Tibial nerve (tissue), 4 donors: ENCODE measurements at regions not wholly inside any gene's neighbourhood (a gene's known extent, or its start where the extent isn't known, plus 50 kb on each side); places are given as distances from the start of the nearest gene placed in this dataset.

Source experiments
- DNase-seq, 2 donors: peaks; one replicate each; pipeline ENCODE4 v3.0.0-alpha.2; 2019; ENCODE audit warnings: low spot score in 2 of 2
- H3K27ac ChIP-seq, 4 donors: fragments of 200-600 bp; sonication (generic) in 3 of 4; one replicate each; pipeline ENCODE4 v1.5.1; 2017 to 2019; ENCODE audit warnings: mild to moderate bottlenecking in 1 of 4
- H3K27me3 ChIP-seq, 2 donors: fragments of 200-600 bp; sonication (generic) in 1 of 2; one replicate each; pipeline versions ENCODE4 v1.5.1 to v1.6.0; 2017 to 2019
- H3K36me3 ChIP-seq, 3 donors: fragments of 200-600 bp; sonication (generic); one replicate each; pipeline ENCODE4 v1.5.1; 2018 to 2019
- H3K4me1 ChIP-seq, 4 donors: fragments of 200-600 bp; sonication (generic) in 3 of 4; one replicate each; pipeline ENCODE4 v1.5.1; 2017 to 2019
- H3K4me3 ChIP-seq, 4 donors: fragments of 200-600 bp; sonication (generic) in 3 of 4; one replicate each; pipeline ENCODE4 v1.5.1; 2017 to 2019; ENCODE audit warnings: mild to moderate bottlenecking in 1 of 4, moderate library complexity in 1 of 4
- H3K9me3 ChIP-seq, 4 donors: fragments of 200-600 bp; sonication (generic) in 3 of 4; one replicate each; pipeline ENCODE4 v1.5.1; 2017 to 2019
- EP300 ChIP-seq, 2 donors: sonication (generic); formaldehyde crosslinking; IDR thresholded peaks; one replicate each; pipeline ENCODE4 v1.6.1; 2017; ENCODE audit warnings: antibody characterized with exemption in 2 of 2, mild to moderate bottlenecking in 1 of 2
- POLR2A ChIP-seq, 2 donors: fragments of 450-650 bp; IDR thresholded peaks; one replicate each; pipeline ENCODE4 v1.6.1; 2017; ENCODE audit warnings: antibody characterized with exemption in 2 of 2, mild to moderate bottlenecking in 2 of 2, moderate library complexity in 2 of 2
- WGBS, 2 donors: methylation state at CpG; one replicate each; pipeline ENCODE4 v1.1.5; 2018; 5-methylcytosine and 5-hydroxymethylcytosine counted together
- TF ChIP-seq, protein P1 (sequence below), 5 experiments: fragments of 200-600 bp in 3 of 5; fragments of 450-650 bp in 2 of 5; sonication (generic) in 3 of 5; IDR thresholded peaks; one replicate each; pipeline ENCODE4 v1.5.1; 2016 to 2019; ENCODE audit warnings: antibody characterized with exemption in 5 of 5, mild to moderate bottlenecking in 3 of 5, moderate library complexity in 2 of 5

DNA sequence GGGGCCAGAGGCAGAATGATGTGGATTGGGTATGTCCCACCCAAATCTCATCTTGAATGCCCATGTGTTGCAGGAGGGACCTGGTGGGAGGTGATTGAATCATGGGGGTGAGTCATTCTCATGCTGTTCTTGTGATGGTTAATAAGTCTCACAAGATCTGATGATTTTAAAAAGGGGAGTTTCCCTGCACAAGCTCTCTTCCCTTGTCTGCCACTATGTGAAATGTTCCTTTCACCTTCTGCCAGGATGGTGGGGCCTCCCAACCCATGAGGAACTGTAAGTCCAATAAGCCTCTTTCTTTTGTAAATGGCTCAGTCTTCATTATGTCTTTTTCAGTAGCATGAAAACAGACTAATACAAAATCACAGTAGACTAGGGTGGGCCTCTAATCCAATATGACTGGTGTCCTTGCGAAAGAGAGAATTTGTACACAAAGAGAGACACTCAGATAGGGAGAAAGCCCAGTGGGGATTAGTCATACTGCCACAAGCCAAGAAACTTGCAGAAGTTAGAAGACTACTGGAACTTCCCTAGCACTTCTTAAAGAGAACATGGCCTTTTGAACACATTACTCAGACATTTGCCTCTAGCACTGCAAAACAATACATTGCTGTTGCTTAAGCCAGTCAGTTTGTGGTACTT, 68.4 kb downstream of the ANXA1 start:
- TF ChIP-seq EP300 (IDR thresholded peaks at IDR 0.05), result no peak
- no peak for TF ChIP-seq POLR2A (IDR thresholded peaks at IDR 0.05)
- TF ChIP-seq, protein P1, sequence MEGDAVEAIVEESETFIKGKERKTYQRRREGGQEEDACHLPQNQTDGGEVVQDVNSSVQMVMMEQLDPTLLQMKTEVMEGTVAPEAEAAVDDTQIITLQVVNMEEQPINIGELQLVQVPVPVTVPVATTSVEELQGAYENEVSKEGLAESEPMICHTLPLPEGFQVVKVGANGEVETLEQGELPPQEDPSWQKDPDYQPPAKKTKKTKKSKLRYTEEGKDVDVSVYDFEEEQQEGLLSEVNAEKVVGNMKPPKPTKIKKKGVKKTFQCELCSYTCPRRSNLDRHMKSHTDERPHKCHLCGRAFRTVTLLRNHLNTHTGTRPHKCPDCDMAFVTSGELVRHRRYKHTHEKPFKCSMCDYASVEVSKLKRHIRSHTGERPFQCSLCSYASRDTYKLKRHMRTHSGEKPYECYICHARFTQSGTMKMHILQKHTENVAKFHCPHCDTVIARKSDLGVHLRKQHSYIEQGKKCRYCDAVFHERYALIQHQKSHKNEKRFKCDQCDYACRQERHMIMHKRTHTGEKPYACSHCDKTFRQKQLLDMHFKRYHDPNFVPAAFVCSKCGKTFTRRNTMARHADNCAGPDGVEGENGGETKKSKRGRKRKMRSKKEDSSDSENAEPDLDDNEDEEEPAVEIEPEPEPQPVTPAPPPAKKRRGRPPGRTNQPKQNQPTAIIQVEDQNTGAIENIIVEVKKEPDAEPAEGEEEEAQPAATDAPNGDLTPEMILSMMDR (IDR thresholded peaks at IDR 0.05), result no peak
- Histone ChIP-seq H3K36me3 (no peaks in the 10 kb centered on the region), H3K9me3 (no peaks in the 10 kb centered on the region), H3K27ac (no peak overlapping the region), H3K27me3 (no peaks in the 10 kb centered on the region), H3K4me3 (no peak overlapping the region), H3K4me1 (peaks cover 0 to 3% (median 0%) of the 10 kb centered on the region in 4 donors)
- no peak for DNase-seq
- 41 to 64% methylated on average over 1 of the region's 1 CpG for WGBS, 2 donors

DNA sequence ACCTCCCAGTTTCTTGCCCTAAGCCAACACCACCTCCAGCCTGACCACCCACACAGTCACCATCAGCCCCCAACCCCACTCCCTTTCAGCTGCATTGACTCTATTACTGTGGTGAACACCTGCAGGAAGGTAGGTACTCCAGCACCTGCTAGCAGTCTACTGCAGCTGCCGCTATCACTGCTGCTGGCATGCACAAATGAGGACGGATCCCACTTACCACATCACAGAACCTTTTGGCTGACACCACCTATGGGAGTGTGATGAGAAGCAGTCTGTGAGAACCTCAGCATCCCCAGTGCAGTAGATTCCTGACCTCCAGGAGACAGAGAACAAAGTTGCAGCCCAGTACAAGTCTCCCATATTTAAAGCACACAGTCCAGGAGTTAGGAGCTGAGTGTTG, 71.9 kb downstream of the ANXA1 start:
- TF ChIP-seq EP300 (IDR thresholded peaks at IDR 0.05) (no peak), POLR2A (IDR thresholded peaks at IDR 0.05) (no peak)
- TF ChIP-seq, protein P1 (IDR thresholded peaks at IDR 0.05), result no peak
- 80 to 100% methylated on average over 2 of the region's 2 CpGs for WGBS, 2 donors
- H3K27ac ChIP-seq, result no peak overlapping the region
- no peak overlapping the region for H3K4me3 ChIP-seq
- no peaks in the 10 kb centered on the region for H3K27me3 ChIP-seq
- peaks cover 0 to 3% (median 0%) of the 10 kb centered on the region in 4 donors for H3K4me1 ChIP-seq
- H3K36me3 ChIP-seq, result no peaks in the 10 kb centered on the region
- no peak for DNase-seq
- H3K9me3 ChIP-seq, result no peaks in the 10 kb centered on the region

DNA sequence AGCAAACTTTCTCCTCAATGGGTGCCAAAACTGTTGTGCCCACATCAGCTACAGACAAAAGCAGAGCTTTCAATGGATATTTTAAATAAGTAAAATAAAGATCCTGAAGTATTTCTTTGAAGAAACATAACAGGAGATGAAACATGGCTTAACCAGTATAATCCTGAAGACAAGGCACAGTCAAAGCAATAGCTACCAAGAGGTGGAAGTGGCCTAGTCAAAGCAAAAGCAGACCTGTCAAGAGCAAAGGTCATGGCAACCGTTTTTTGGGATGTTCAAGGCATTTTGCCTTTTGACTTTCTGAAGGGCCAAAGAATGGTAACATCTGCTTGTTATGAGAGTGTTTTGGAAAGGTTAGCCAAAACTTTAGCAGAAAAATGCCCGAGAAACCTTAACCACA, 77.9 kb downstream of the ANXA1 start:
- Histone ChIP-seq H3K4me3 (no peak overlapping the region), H3K4me1 (no peaks in the 10 kb centered on the region), H3K9me3 (no peaks in the 10 kb centered on the region), H3K27ac (no peak overlapping the region), H3K27me3 (no peaks in the 10 kb centered on the region), H3K36me3 (no peaks in the 10 kb centered on the region)
- DNase-seq, result no peak
- no peak for TF ChIP-seq EP300 (IDR thresholded peaks at IDR 0.05)
- TF ChIP-seq POLR2A (IDR thresholded peaks at IDR 0.05), result no peak
- TF ChIP-seq, protein P1 (IDR thresholded peaks at IDR 0.05), result no peak
- WGBS, 2 donors, result 60 to 65% methylated on average over 2 of the region's 2 CpGs

DNA sequence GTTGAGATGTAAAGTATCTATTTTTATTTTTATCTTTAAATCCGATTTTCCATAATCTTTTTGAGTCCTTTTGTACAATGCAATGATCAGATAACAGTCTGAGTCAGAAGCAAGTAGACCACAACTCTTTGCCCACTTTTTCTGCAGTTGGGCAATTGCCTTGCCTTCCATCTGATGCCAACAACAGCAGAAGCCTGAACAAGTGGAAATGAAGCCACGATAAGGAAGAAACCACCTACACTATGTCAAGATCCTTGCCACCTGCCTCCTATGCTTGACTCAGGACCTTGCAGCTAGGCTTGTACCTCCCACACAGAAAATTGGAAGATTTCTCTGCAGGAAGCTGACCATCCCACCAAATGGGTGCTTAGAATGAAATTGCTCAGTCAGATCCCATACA, 78.6 kb downstream of the ANXA1 start:
- H3K4me1 ChIP-seq, result no peaks in the 10 kb centered on the region
- TF ChIP-seq, protein P1 (IDR thresholded peaks at IDR 0.05), result no peak
- TF ChIP-seq POLR2A (IDR thresholded peaks at IDR 0.05) (no peak), EP300 (IDR thresholded peaks at IDR 0.05) (no peak)
- no peaks in the 10 kb centered on the region for H3K9me3 ChIP-seq
- H3K36me3 ChIP-seq, result no peaks in the 10 kb centered on the region
- no peak for DNase-seq
- WGBS, 2 donors, result 64 to 76% methylated on average over 2 of the region's 2 CpGs
- no peaks in the 10 kb centered on the region for H3K27me3 ChIP-seq
- H3K4me3 ChIP-seq, result no peak overlapping the region
- H3K27ac ChIP-seq, result no peak overlapping the region

DNA sequence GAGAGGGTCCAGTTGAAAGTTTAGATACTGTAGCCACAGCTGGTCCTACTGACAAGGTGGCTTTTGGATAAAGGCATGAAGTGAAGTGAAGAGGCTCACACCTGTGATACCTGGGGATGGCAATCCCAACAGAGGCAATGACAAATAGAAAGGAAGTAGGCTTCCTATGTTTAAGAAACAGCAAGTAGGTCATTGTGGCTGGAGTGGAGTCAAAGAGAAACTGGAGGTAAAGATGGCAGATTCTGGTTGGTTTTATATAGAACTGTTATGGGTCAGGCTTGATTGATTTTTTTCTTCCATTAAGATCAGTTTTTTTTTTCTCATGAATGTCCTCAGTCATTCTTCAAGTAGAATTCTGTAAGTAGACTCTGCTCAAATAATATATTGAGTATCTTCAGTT, 79.5 kb downstream of the ANXA1 start:
- H3K4me1 ChIP-seq, result no peaks in the 10 kb centered on the region
- DNase-seq, result no peak
- H3K27me3 ChIP-seq, result no peaks in the 10 kb centered on the region
- no peak overlapping the region for H3K4me3 ChIP-seq
- no peak overlapping the region for H3K27ac ChIP-seq
- H3K9me3 ChIP-seq, result no peaks in the 10 kb centered on the region
- no peaks in the 10 kb centered on the region for H3K36me3 ChIP-seq
- TF ChIP-seq POLR2A (IDR thresholded peaks at IDR 0.05) (no peak), EP300 (IDR thresholded peaks at IDR 0.05) (no peak)
- TF ChIP-seq, protein P1 (IDR thresholded peaks at IDR 0.05), result no peak
